HuH-7.5 (cell line): ENCODE measurements at regions not wholly inside any gene's neighbourhood (a gene's known extent, or its start where the extent isn't known, plus 50 kb on each side); places are given as distances from the start of the nearest gene placed in this dataset.
"Not testable (repeated sequence)": the region's sequence is repeated elsewhere in the genome, so short reads cannot be mapped to it uniquely, and the experiment has no call there.

Experiments used
- DNase-seq: peaks from one replicate; pipeline ENCODE4 v3.0.0; 2011; ENCODE audit warnings: low spot score

DNA sequence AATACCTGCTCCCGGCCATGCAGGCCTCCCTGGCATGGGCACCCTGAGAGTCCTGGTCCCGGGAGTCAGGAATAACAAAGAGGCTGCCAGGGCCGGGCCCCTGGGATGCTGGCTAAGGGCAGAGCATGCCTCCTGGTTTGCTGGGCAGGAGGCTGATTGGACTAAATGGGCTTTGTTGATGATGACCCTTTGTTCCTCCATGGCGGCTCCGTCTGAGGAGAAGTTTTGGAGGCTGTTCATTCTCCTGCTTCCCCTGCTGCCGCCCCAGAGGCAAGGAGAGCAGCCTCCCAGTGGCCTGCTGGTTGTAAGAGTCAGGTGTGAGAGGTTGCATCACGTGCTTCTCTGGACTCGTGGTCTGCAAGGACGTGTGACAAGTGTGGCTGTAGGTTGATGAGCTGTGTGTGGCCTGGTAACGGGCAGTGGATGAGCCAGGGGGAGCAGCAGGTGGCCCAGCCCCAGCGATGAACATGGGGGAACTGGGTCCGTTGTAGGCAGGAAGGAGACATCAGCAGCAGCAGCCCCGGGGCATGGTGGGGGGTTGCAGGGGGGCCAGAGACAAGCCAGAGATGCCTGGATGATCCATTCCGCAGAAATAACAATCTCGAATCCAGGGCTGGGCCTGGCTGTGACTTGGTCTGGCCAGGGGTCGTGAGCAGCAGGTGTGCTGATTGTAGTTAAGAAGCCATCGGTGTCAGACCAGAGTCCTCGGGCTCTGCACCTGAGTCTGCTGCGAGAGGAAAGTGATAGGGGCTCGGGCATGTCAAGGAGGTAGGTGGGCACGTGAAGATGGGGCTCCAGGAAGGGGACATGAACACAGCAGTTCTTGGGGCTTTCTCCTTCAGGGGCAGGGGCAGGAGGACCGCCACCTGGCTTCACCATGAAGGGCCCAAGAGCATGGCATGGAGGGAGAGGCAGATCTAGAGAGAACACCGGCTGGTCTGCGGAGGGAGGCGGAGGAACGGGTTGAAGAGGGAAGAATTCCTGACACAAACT lies 101.4 kb downstream of the TNFRSF13B start:
- no peak for DNase-seq

DNA sequence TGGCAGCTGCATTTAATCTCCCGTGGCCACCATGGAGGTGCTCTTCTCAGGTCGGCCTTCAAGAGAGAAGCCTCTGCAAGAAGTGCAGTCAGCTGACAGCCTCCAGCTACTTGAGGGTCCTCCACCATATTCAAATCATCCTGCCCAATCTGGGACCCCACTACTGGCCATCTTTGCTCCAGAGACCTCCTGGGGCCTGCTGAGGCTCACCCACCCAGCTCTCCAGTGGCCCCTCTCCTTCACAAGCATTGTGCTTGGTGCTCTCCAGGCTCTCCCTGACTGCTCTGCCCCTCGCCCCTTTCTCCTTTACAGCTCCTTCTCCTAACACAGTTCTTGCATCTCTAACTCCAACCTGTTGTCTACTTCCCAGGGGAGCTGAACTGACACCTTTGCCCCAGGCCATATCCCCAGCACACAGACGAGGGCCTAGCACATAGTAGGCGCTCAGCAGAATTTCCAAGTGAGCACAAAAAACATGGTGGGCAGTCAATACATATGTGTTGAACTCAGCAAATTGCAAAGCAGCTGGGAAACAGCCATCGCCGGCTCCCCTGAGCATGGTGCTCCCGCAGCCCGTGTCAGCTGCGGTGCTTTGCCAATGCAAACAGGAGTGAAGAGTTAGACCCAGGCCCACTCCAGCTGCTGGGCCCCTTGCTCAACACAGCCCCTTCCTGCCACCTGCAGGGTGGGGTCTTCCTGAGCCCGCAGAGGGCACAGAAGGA lies 102.2 kb downstream of the TNFRSF13B start:
- DNase-seq: not testable (repeated sequence)

DNA sequence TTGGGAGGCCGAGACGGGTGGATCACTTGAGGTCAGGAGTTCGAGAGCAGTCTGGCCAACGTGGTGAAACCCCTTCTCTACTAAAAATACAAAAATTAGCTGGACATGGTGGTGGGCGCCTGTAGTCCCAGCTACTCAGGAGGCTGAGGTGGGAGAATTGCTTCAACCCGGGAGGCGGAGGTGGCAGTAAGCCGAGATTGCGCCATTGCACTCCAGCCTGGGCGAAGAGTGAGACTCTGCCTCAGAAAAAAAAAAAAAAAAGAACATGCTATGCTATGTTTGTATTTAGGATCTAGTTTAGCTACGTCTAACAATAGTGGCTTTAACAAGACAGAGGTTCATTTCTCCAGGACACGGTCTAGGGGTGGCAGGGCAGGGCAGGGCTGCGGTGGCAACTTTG lies 103.3 kb downstream of the TNFRSF13B start:
- not testable (repeated sequence) for DNase-seq

DNA sequence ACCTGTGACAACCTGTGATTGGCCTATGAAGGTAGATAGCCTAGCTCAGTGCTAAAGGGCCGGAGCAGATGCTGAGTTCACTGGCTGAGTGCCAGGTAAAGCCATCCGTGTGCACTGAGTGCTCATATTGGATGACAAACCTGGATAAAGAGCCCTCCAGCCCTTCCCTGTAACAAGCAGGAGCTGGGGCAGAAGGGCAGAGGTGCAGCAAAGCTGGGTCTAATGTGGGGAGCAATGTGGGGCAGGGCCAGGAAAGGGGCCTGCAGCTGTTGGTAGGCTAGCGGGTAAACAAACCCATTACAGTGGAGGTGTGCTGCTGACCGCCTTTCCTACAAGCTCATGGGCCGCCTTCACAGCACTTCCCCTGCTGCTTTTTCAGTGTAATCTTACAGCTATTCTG lies 104.4 kb downstream of the TNFRSF13B start:
- DNase-seq: not testable (repeated sequence)

GRCh38 chr17:16866841-16867240 lies 105.1 kb downstream of the TNFRSF13B start:
- DNase-seq: not testable (repeated sequence)

- DNase-seq: no peak
These were observed 105.5 kb downstream of the TNFRSF13B start for GRCh38 chr17:16866436-16866835.

GRCh38 chr17:16865704-16866103 lies 106.2 kb downstream of the TNFRSF13B start:
- not testable (repeated sequence) for DNase-seq

- not testable (repeated sequence) for DNase-seq
These were observed 106.8 kb downstream of the TNFRSF13B start for GRCh38 chr17:16865077-16865613.

DNA sequence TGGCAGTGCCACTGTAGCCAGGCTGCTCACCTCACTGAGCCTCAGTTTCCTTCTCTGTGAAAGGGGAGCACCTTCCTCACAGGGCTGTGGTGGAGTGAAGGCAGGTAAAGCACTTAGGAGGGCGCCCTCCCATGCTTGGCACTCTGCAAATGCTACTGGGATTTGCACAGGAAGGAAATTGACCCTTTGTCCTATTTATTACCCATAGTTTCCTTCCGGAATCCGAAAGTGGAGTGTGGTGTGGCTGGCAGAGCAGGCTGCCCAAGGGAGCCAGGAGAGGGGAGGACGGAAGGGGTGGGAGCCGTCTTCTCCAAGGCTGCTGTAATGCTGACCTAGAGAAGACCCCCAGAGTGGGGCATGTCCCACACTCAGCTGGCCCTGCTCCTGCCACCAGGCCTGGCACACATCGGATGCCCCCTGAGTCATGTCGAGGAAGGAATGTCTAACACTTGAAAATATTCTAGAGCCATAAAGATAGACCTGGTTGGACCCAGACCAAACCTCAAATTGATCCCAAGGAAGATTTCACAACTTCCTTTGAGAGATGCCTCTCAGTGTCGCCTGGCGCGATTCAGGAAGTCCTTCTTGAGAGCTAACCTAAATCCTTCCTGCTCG lies 107.3 kb downstream of the TNFRSF13B start:
- not testable (repeated sequence) for DNase-seq

DNA sequence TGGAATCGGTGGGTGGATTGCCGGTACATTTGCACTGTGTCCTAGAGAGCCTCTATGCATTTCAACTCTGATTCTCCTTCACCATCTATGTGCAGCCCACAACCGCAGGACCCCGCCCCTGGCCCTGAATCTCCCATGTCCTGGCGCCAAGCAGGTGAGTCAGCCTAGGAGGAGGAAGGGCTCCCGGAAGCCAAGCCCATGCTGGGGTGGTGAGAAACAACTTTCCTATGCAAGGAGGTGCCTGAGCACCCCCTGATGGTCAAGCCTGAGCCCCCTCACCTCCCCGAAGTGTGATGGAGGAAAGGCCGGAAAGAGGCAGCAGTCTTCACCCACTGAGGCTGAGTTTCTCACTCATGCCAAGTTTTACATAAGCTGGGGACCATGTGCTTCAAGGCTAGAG lies 110.8 kb downstream of the TNFRSF13B start:
- DNase-seq: not testable (repeated sequence)

DNA sequence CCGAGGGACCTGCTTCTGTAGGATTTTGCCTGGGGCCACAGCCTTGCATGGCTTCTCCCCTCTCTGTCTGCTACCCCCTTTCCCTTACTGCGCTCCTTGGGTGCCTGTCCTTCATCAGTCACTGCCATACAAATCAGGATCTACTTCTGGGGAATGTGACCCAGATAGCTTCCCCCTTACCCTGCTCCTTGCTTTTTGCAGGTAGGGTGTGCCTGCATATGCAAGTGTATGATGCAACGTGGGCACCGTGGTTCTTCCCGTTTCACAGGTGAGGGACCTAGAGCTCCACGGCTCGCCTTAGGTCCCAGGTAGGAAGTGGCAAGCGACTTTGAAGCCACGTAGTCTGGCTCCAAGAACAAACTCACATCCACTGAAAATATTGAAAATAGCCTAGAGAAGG lies 111.5 kb downstream of the TNFRSF13B start:
- not testable (repeated sequence) for DNase-seq

DNA sequence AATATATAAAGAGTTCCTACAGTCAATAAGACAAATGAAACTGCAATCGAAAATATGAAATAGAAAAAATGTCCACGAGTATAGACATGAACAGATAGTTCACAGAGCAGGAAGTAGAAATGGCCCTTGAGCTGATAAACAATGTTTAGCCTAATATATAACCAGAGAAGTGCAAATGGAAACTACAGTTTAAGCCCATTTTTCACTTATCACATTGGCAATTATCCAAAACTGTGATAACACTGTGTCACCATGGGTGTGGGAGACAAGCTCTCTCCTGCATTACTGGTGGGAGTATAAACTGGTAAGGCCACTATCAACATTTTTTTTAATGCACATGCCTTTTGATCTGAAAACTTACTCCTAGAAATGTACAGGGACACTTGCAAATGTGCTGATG lies 112.4 kb downstream of the TNFRSF13B start:
- DNase-seq: not testable (repeated sequence)

DNA sequence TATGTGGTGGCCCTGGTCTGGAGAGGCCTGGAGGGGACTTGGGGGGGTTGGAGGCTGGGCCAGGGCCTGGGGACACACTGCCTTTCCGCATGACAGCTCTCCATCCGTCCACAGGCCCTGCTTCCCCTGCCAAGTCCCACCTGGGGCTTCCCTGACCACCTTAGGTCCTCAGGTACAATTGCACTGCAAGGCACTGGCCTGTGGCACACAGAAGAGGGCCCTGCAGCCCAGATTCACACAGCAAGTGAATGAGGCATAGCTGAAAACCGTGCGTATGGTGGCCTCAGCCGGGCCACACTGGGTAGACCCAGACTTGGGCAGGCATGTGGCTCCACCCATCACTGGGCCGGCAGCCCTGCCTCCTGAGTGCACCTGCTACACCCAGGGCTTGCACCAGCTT lies 114.2 kb downstream of the TNFRSF13B start:
- not testable (repeated sequence) for DNase-seq

- DNase-seq: not testable (repeated sequence)
These were observed 115.1 kb downstream of the TNFRSF13B start for GRCh38 chr17:16856846-16857245.

- DNase-seq: not testable (repeated sequence)
These were observed 115.7 kb downstream of the TNFRSF13B start for GRCh38 chr17:16856171-16856570.

- DNase-seq: not testable (repeated sequence)
These were observed 117.3 kb downstream of the TNFRSF13B start for GRCh38 chr17:16854636-16855035.

DNA sequence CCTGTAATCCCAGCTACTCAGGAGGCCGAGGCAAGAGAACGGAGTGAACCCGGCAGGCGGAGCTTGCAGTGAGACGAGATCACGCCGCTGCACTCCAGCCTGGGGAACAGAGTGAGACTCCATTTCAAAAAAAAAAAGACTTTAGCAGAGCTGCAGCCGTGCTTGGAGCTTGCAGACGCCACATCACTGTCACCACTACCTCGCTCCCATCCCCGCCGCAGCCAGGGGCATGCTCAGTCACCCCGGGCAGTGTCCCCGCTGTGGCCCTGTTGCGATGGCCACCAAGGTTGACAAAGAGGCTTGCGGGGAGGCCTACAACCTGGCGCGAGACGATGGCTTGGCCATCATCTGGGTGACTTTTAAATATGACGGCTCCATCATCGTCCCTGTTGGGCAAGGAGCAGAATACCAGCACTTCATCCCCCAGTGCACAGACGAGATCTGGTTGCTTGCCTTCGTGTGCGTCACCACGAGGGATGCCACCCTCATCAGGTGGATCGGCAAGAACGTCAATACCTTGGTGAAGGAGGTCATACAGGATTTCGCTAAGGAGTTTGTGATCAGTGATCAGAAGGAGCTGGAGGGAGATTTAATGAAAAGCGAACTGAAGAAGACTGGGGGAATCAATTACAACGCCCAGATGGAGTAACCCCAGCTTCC lies 118.1 kb downstream of the TNFRSF13B start:
- no peak for DNase-seq

- DNase-seq: not testable (repeated sequence)
These were observed 122.1 kb downstream of the TNFRSF13B start for GRCh38 chr17:16849861-16850260.

DNA sequence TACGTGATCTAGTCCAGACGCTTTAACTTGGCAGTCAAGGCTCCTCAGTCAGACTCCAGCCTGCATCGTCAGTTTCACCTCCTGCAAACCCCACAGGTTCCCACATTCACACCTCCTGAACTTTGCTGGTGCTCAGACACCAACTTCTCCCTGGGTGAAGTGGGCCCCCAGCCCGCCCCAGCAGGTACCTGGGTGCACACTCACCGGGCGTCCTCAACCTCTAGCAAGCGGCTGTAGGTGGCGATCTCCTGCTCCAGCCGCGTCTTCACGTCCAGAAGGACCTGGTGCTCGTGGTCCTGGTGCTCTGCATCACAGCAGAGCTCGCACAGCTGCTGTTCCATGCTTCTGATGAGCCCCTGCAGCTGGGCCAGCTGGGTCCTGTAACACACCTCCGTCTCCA lies 122.9 kb downstream of the TNFRSF13B start:
- not testable (repeated sequence) for DNase-seq

GRCh38 chr17:16845098-16845497 lies 126.8 kb downstream of the TNFRSF13B start:
- DNase-seq: not testable (repeated sequence)

GRCh38 chr17:16844669-16845068 lies 127.2 kb downstream of the TNFRSF13B start:
- DNase-seq: not testable (repeated sequence)
